ENCODE measurements at regions not wholly inside any gene's neighbourhood (a gene's known extent, or its start where the extent isn't known, plus 50 kb on each side); places are given as distances from the start of the nearest gene placed in this dataset.

DNA sequence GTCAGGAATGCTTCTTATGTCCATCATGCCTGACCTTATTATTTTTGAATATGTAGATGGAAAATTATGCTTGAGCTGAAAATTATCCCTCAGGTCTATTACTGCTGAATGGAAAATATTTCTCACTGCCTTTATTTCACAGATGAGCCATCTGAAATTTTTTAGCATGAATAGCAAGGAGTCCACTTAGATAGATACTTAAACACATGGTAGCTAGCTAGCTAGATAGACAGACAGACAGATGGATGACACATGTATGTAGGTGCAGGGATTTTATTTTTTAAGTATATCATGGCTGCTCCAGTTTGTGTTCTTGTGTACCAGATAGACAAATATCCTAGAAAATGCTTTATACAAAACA is 645.0 kb downstream of the MMUT start:
- no peak for DNase-seq (ENCODE audit: low read depth)

DNA sequence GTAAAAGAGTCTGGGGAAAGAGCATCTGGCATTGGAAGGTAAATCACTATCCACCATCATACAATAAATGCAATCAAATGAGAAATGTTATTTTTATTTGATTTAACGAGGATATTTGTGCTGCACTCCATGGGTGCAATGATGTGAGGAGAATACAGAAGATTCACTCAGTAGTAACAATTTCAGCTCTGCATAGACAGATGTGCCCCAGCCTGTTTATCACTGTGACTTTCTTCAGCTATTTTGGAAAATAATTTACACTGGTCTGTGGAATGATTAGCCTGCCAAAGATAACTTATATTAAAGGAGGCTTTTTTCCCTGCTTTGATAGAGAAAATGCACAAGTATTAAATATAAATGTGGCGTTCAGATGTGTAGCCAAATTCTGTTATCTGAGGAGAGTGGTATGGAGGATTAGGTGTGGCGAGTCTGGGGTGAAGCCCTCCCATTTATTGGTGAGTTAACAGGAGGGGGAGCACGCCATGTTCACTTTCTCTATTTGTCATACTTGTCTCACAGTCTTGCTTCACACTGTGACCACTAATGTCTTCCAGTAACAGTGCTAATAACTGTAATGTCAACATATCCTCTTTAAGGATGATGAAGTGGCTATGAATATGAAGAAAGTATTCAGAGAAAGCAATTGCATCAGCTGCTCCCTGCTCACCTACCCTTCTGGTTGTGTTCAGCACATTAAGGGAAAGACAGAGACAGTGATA is 645.6 kb downstream of the MMUT start:
- DNase-seq (ENCODE audit: low read depth), result no peak

- DNase-seq (ENCODE audit: low read depth), result no peak
Observed at GRCh38 chr6:48814957-48815356, 648.1 kb downstream of the MMUT start.

- DNase-seq (ENCODE audit: low read depth), result peak; percentile 51
Observed at GRCh38 chr6:48813836-48814235, 649.2 kb downstream of the MMUT start.

DNA sequence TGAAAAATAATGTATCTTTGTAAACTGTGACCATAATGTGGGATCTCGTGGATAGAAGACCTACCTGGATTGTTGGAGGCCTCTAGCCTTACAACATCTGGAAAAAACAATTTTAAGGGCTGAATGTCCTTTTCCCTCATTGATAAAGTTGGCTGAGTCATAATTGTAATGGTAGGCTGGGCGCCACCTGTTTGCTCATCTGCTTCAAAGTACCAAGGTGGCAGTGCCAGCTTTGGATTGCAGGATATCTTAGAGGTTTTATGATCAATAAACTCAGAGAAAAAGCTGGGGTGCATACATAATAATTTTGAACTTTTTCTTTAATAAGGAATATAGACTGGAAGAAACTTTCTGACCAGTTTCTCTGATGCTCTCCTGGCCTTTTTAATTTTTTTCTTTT is 653.4 kb downstream of the MMUT start:
- DNase-seq (ENCODE audit: low read depth), result no peak

DNA sequence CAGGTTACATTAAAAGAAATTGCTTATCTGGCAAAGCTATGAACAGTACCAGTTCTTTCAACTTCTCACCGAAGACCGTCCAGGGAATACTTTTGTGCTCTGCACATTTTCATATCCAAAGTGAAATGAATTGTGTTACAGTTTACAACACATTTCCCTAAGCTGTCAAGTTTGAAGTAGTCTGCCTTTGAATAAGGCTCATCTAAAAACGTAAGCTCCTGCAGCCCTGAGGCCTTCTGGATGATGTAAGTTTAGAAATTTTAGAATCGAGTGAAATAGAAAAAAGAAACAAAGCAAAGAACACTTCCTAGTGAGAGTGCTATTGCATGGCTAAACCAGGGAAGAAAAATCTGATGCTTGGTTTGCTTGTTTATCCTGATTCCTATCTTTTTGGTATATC is 653.8 kb downstream of the MMUT start:
- no peak for DNase-seq (ENCODE audit: low read depth)

DNA sequence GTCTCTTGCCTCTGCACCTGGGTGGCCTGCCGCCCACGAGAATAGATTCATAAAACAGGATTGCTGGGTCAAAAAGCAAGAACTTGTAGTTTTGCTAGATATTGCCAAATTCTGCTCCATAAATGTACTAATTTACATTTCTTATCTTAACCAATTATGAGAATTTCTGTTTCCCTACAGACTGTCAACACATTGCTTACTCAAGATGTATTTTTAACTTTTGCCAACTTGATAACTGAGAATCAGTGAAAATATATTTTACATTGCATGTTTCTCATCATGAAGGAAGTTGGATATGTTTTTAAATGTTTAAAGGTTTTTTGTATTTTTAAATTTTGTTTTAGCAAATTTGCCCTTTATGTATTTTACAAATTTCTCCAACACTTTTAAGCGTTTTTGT is 664.8 kb downstream of the MMUT start:
- DNase-seq (ENCODE audit: low read depth), result no peak

DNA sequence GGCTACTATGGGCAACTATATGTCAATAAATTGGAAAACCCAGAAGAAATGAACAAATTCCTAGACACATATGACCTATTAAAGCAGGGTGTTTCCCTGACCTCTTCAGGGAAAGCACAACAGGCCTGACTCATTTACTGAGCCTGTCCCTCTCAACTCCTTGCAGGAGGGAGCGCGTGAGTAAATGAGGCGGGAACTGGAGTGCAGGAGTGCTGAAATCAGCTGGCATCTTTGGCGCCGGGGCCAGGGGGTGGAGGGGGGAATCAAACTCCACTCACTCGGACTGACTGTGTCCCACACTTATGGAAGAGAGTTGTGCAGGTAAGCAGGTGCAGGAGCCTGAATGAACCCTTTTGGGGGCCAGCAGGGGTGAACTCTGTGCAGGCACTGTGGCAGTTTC is 671.2 kb upstream of the PTCHD4 start:
- DNase-seq (ENCODE audit: low read depth), result no peak

DNA sequence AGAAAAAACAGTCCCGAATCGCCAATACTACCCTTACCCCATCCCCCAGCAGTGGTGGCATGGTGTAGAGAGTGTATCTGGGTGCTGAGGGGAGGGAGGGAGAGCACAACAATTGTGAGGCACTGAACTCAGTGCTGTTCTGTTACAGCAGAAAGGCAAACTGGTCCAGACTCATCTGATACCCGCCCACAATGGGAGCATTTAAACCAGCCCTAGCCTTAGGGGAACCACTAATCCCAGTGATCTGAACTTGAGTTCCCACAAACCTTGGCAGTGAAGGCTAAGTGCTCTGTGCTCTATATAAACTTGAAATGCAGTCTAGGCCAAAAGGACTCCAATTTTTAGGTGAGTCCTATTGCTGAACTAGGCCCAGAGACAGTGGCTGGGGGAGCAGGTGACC is 666.4 kb upstream of the PTCHD4 start:
- DNase-seq (ENCODE audit: low read depth), result no peak

GRCh38 chr6:48775157-48775556 is 664.2 kb upstream of the PTCHD4 start:
- no peak for DNase-seq (ENCODE audit: low read depth)

DNA sequence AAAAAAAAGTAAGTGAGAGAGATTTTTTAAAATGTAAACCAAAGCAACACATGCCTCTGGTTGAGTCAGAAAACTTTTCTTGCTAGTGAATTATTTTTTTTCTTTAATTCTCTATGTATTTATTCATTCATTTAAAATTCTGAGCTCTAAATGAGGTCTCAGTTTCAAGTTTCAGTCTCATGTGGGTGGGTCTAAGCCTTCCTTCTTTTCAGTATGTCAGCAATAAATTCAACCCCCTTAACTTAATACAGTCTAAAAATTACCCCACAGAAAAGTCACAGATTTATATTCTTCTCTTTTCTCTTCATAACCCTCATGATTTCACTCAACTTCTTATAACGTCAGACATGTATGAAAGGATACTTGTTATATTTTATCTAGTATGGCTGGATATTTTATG is 663.3 kb upstream of the PTCHD4 start:
- no peak for DNase-seq (ENCODE audit: low read depth)

DNA sequence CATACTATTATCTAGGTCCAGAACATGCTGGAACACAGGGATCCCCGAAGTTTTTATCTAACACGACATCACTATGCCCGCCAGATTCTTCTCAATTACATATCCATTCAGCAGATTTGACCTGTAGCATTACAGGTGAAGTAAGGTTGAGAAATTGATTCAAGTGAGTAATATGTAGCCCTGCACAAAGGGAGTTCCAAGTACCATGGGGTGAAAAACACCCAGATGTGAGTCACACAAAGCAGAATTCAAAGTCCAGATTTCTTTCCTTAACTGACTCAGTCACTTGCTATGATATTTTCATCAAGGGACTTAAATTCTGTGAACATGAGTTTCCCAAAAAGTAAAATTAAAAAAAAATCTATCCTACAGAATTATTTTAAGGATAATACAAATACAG is 655.4 kb upstream of the PTCHD4 start:
- peak; percentile 27 for DNase-seq (ENCODE audit: low read depth)

DNA sequence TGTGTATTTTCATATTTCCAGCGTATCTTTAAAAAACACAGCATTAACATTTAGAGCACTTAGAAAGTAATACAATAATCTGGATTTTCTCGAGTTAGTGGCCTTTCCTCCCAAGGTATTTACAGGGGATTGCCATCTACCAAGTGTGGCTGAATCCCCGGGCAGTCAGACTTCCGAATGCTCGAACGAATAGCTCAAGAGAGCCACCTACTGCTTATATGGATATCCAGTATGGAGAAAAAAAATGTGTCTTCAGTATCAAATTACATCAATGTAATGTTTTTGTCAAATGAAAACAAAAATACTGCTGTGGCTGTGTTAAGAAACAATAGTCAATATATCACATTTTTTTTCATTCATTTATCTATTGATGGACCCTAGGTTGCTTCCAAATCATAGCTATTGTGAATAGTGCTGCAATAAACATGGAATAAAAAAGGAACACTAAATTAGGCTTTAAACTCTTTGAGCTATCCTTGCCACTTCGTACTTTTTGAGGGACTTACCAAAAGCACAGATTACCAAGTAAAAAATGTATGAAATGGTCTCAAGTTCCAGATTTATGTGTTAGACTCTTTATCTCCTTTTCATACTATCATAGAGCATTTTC is 654.5 kb upstream of the PTCHD4 start:
- DNase-seq (ENCODE audit: low read depth), result peak; percentile 76

DNA sequence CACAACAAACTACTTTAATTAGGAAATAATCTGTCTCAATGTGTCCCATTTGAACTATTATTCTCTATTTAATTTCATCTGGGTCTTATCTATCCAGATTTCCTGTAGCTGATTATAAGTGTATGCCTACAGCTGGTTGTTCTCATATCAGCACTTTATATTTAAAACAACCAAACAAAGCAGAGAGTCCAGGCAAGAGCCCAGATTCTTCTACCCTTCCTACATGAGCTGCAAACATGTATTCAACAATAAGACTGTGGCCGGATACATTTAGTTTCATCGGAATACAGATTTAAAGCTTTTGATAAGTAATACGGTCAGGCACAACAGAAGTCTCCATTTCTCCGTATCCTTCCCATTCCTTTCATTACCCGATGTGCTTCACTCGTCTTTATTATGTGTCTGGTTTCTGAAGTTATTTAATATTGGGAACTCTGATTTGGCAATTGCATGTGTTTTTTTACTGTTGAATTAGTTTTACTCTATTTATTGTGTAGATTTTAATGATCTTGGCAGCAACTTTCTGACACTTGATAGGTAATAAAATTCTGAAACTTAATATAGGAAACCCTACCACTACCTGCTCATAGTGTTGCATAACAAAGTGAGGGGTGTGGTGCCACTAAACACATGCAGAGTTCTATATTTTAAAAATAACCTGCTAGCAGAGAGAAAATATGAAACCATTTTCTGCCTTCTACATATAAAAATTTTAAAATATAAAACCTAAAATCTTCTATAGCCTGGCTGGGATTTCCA is 653.5 kb upstream of the PTCHD4 start:
- DNase-seq (ENCODE audit: low read depth), result no peak

GRCh38 chr6:48757661-48758060 is 646.7 kb upstream of the PTCHD4 start:
- no peak for DNase-seq (ENCODE audit: low read depth)

DNA sequence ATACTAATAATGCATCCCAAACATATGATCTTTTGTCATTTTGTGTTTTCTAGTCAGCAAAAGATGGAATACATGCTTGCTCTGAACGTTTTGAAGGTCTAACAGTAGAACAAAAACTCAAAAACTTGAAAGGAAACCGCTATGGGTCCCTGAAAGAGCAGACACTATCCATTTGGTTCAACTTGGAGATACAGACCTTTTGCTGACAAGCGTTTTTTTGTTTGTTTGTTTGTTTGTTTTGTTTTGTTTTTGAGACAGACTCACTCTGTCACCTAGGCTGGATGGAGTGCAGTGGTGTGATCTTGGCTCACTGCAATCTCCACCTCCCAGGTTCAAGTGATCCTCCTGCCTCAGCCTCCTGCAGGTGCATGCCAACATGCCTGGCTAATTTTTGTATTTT is 644.3 kb upstream of the PTCHD4 start:
- no peak for DNase-seq (ENCODE audit: low read depth)

DNA sequence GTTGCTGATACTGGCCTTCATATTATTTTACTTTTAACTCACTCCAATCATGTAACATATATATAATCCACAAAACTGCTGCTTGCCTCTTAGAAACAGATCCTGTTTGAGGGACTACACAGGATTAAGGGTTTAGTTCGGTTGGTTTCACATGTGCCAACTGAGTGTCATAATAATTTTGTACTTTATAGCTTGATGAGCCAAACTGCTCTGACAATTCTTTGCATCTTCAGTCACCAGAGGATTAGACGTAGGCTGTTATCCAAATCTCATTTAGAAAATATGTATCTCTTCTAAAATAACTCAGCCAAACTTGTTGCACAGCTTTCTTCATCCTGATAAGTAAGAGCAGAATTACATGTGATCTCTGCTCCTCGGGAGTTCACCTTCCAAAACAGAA is 643.6 kb upstream of the PTCHD4 start:
- no peak for DNase-seq (ENCODE audit: low read depth)

DNA sequence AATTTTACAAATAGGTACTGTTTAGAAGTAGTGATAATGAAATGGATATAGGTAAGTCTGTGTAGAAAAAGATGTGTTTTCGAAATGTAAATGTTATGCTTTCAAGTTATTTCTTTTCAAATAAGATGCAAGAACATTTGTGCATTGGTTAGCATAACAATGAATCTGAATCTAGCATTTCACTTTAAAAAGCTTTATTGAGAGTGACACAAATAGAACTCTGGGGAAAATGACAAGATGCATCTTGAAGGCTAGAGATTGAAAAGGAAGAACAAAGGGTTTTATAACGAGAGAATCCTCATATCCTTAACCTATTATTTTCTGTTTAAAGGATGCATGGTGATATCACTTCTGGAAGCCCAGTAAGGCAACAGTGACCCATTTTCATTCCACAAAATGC is 639.9 kb upstream of the PTCHD4 start:
- DNase-seq (ENCODE audit: low read depth), result no peak

DNA sequence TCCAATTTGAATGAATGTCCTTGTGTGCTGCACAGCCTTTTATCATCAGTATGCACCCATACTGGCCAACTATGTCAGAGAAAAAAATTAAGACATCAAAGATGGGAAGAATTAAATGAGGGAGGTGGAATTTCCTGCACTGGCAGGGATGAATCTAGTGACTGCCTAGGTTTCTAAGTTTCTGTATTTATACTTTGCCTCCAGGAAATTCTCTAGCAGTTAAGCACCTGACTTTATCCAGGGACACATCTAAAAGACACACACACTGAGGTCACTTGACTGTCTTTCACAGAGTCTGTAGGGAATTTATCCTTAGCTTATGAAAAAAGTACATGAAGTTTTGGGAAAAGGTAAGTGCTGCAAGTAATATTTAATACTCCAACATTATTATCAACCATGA is 636.5 kb upstream of the PTCHD4 start:
- no peak for DNase-seq (ENCODE audit: low read depth)

- no peak for DNase-seq (ENCODE audit: low read depth)
Observed at GRCh38 chr6:48747040-48747439, 636.0 kb upstream of the PTCHD4 start.

- DNase-seq (ENCODE audit: low read depth), result no peak
Observed at GRCh38 chr6:48744948-48745347, 634.0 kb upstream of the PTCHD4 start.

DNA sequence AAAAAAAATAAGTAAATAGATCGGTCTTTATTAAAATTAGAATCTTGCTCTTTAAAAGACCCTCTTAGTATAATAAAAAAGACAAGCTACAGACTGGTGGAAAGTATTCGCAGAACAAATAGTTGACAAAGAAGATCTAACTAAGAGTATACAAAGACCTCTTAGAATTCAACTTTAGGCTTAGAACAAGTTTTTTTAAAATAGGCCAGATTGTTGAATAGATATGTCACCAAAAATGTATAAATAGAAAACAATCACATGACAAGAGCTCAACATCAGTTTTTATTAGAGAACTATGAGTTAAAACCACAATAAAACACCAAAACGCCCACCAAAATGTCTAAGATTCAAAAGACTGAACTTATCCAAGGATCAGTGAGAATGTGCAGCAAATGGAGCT is 632.7 kb upstream of the PTCHD4 start:
- no peak for DNase-seq (ENCODE audit: low read depth)

DNA sequence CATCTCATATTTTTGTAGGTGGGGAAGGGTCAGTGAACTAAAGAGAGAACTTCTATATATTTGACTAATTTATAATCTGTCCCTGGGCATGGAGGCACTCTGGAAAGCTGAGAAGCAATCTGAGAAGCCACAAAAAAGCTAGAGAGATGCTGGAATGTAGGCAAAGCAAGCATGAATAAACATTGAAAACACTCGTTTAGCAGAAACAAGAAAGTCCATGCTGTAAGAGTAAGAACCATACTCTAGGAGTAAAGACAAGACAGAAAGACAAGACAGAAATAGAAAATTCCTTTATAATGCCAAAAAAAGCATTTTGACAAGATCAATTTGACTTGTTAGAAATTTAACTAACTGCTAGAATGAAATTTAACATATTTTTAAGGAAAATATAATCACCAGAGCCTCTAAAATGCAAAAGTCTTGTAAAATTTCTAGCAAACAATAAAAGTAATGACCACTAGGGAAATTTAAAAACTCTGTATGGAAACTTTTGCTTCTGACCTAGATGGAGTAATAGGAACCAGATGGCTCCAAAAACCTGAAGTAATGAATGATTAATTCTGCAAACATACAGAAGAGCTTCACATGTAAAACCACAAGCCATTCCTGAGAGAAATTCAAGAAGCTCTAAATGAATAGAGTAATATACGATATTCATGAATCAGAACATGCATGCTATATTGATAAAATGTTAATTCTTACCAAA is 625.7 kb upstream of the PTCHD4 start:
- DNase-seq (ENCODE audit: low read depth), result peak; percentile 74

Data from fibroblast of the conjunctiva (primary cell).